GM12891 (cell line): ENCODE measurements at regions not wholly inside any gene's neighbourhood (a gene's known extent, or its start where the extent isn't known, plus 50 kb on each side); places are given as distances from the start of the nearest gene placed in this dataset.
"Not testable (repeated sequence)": the region's sequence is repeated elsewhere in the genome, so short reads cannot be mapped to it uniquely, and the experiment has no call there.

Experiments
- DNase-seq: peaks from one replicate; pipeline ENCODE4 v3.0.0; 2011; ENCODE audit warnings: low spot score; ENCODE audit not compliant: insufficient read length
- FAIRE-seq: peaks from 2 replicates; lab custom pipeline; 2011; peaks lifted over from hg19 to GRCh38; lab: Jason Lieb, UNC
- PAX5 ChIP-seq: IDR thresholded peaks from 2 replicates; pipeline ENCODE4 v1.6.1; 2011; ENCODE audit warnings: low read length, moderate library complexity, mild to moderate bottlenecking; ENCODE audit not compliant: insufficient read depth, severe bottlenecking
- POLR2A ChIP-seq: IDR thresholded peaks from 2 replicates; pipeline ENCODE4 v1.6.1; 2011; ENCODE audit warnings: low read depth, low read length, control low read depth
- POLR2AphosphoS5 ChIP-seq: IDR thresholded peaks from 2 replicates; pipeline ENCODE4 v1.6.1; 2011; ENCODE audit warnings: low read depth, low read length, control low read depth
- POU2F2 ChIP-seq: IDR thresholded peaks from 2 replicates; pipeline ENCODE4 v1.6.1; 2011; ENCODE audit warnings: low read depth, mild to moderate bottlenecking, control low read depth, low read length, moderate library complexity
- SPI1 ChIP-seq: IDR thresholded peaks from 2 replicates; pipeline ENCODE4 v1.6.1; 2011; ENCODE audit warnings: low read depth, low read length, control low read depth
- TAF1 ChIP-seq: IDR thresholded peaks from 2 replicates; pipeline ENCODE4 v1.6.1; 2011; ENCODE audit warnings: low read depth, low read length, control low read depth

DNA sequence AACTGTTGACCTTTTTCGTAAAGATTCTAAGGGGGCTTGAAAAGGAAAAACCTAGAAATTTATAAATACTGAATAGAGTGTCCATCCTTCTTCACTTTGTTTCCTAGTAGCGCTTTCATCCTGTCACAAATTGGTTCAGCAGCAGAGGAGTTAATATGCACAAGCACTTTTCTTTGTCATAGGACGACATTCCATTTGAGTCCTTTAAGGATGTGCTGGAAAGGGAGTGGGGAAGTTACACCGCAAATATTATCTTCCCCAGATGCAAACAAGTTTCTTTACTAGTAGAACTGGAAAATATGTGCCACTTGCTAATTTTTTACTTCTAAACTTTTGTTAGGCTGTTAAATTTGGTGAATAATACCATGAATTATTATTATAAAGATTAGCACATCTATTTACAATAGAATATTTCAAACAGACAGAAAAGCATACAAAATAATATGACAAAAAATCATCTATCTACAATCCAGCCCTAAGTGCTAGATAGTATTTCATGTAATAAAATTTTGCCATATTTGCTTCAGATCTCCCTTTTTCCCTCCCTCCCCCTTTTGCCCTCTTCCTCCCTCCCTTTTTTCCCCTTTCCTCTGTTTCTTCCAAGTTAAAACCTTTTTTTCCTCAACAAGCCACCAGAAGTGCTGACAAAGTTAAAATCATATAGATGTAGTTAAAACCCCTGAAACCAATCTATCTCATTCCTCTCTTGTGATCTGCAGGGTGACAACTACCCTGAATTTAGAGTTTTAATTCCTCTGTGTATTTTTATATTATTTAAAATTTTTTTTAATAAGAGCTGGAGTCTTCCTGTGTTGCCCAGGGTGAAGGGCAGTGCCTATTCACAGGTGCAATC is 50.5 kb upstream of the MAP4K3 start:
- no peak for TF ChIP-seq PAX5
- TF ChIP-seq POU2F2 = no peak
- no peak for TF ChIP-seq TAF1
- no peak for TF ChIP-seq POLR2AphosphoS5
- TF ChIP-seq SPI1 = no peak
- TF ChIP-seq POLR2A = no peak
- no peak for DNase-seq
- FAIRE-seq = no peak

DNA sequence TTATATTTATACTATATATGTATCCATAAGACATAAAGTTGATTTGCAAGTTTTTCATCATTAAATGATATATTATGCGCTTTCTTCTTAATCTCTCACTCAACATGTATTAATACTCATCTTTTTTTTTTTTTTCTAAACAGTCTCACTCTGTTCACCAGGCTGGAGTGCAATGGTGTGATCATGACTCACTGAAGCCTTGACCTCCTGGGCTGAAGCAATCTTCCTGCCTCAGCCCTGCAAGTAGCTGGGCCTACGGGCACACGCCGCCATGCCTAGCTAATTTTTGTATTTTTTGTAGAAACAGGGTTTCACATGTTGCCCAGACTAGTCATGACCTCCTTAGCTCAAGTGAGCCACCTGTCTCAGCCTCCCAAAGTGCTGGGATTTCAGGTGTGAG is 51.4 kb upstream of the MAP4K3 start:
- FAIRE-seq (no peak), DNase-seq (no peak)
- no peak for TF ChIP-seq TAF1
- no peak for TF ChIP-seq POLR2AphosphoS5
- no peak for TF ChIP-seq SPI1
- no peak for TF ChIP-seq POLR2A
- no peak for TF ChIP-seq POU2F2
- no peak for TF ChIP-seq PAX5

DNA sequence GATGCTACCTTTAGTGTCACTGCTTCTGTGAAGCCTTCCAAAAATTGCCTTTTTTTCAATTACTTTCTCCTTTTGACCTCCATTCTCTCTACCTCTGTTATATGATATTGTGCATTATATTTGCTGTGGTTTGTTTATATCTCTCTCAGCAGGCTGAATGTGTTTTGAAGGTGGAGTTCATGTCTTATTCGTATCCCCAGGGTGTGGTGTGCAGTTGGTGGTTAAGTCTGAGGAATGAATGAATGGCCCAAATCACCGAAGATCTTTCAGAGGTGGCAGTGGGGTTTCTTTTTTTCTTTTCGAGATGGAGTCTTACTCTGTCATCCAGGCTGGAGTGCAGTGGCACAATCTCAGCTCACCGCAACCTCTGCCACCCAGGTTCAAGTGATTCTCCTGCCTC is 53.5 kb upstream of the MAP4K3 start:
- no peak for FAIRE-seq
- DNase-seq = no peak
- TF ChIP-seq POLR2A = no peak
- no peak for TF ChIP-seq PAX5
- TF ChIP-seq POLR2AphosphoS5 = no peak
- TF ChIP-seq TAF1 = no peak
- no peak for TF ChIP-seq SPI1
- TF ChIP-seq POU2F2 = no peak

DNA sequence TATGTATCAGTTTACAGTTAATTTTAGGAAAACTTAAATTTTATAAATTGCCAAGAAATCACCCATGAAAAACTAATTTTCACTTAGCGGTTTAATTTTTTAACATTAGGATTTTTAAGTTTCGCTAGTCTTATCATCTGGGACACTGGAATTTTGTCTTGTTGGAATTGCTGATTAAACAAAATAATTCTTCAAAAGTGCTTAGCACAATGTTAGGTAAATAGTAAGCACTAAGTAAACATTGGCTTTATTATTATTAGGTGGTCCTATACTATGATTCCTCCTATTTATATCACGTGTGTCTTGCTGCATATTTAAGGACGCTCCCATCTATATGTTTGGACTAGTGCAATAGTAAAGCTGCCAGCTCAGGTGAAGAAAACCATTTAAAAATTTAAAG is 54.6 kb upstream of the MAP4K3 start:
- TF ChIP-seq PAX5 (no peak), SPI1 (no peak), POU2F2 (no peak), POLR2AphosphoS5 (no peak), POLR2A (no peak), TAF1 (no peak)
- DNase-seq (no peak), FAIRE-seq (peak; percentile 5)

DNA sequence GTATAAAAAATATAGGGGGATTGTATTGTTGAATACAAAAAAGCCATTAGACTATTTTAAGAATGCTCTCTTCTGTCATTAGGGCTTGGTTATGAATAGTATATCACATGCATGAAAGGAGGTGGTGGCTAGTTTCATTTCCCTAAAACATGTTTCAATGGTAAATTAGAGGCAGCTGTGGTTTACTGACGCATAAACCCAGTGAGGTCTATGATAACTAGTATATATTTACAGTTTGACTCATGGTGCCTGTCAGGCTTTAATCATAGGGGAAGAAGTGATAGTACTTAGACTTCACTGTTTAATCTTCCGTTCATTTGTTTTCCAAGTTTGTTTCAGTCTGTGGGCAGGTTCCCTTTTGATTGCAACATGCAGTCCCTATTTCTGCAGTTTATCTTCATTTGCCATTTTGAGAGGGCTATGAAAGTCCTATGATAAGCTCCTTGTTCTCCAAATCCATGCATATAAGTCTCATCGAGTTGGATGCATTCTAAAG is 55.1 kb upstream of the MAP4K3 start:
- DNase-seq (peak; percentile 31), FAIRE-seq (peak; percentile 82)
- TF ChIP-seq SPI1 (peak; percentile 99), POU2F2 (peak; percentile 32; the same call in 1 of the 2 replicates), TAF1 (no peak), PAX5 (peak; percentile 29), POLR2AphosphoS5 (no peak), POLR2A (no peak)

DNA sequence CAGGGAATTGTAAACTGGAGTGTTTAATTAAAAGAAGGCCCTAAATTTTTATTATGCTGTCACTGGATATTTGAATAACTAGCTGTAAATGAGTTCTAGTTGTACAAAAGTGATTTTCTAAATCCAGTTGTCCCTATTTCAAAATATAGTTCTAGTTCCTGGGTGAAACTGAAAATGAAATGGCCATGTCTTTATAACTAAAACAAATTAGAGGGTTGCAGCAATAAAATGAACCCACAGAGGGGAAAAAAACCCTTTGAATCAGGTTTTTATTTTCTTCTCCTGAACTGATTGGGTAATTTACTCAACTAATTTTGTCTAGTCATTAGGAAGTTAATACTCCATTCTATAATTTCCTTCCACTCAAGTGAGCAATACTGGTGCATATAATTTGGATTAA is 55.6 kb upstream of the MAP4K3 start:
- TF ChIP-seq POLR2A (no peak), PAX5 (no peak), POLR2AphosphoS5 (no peak), POU2F2 (no peak), TAF1 (no peak), SPI1 (no peak)
- DNase-seq (no peak), FAIRE-seq (no peak)

DNA sequence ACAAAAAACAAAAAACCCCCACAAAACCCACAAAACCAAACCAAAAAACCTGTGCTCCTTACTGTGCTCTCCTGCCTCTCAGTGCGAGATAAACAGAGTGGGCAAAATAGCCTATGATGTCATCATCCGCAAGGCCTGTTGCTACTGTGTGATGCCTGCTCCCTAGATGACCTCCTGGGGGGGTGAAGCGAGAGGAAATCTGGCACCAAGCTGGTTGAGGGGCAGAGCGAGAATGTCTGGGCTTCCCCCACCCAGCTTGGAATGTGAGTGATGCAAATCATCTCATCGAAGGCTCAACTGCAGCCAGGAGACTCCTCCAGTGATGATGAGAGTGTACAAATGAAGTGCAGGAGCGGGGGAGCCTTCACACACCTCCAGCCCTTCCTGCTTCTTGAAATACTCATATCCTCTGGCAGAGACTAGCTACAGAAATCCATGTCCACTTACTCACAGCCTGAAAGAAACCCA is 57.7 kb upstream of the MAP4K3 start:
- no peak for DNase-seq
- no peak for TF ChIP-seq SPI1
- TF ChIP-seq POLR2AphosphoS5 = no peak
- no peak for TF ChIP-seq PAX5
- peak; percentile 61; the same call in 1 of the 2 replicates for TF ChIP-seq POU2F2
- no peak for TF ChIP-seq TAF1
- FAIRE-seq = peak; percentile 80

DNA sequence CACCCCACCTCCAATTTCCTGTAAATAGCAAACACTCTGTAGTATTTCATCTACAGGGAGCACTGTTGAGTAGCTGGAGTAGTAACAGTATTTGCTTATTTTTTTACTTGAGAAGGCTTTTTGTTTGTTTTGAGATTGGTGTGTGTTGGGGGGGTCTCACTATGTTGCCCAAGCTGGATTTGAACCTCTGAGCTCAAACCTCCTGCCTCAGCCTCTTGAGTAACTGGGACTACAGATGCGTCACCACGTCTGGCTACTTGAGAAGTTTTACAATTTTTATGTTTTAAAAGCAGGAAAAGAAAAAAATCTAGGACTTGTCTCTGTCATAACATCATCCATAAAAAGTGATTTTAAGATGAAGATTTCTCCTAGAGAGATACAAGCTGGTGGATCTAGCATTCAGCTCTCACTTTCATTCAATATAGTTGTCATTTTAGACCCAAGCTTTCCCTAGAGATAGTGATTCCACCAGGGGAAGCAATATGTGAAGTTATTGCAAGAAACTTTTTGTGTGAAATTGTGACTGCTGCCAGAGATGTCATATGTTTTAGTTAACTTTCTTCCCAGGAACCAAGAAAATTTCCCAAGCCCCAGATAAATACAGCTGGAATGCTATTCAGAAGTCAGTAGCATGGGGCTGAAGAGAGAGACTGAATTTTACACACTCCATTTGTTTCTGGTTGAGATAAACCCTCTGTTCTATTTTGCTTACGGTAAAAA is 60.2 kb upstream of the MAP4K3 start:
- no peak for FAIRE-seq
- no peak for DNase-seq
- TF ChIP-seq POLR2AphosphoS5 (no peak), PAX5 (no peak), POU2F2 (no peak), POLR2A (no peak), SPI1 (no peak), TAF1 (no peak)

DNA sequence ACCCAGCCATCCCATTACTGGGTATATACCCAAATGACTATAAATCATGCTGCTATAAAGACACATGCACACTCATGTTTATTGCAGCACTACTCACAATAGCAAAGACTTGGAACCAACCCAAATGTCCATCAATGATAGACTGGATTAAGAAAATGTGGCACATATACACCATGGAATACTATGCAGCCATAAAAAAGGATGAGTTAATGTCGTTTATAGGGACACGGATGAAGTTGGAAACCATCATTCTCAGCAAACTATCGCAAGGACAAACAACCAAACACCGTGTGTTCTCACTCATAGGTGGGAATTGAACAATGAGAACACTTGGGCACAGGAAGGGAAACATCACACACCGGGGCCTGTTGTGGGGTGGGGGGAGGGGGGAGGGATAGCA is 61.1 kb upstream of the MAP4K3 start:
- FAIRE-seq, DNase-seq: not testable (repeated sequence)
